ENCODE measurements at regions not wholly inside any gene's neighbourhood (a gene's known extent, or its start where the extent isn't known, plus 50 kb on each side); places are given as distances from the start of the nearest gene placed in this dataset.
"Not testable (repeated sequence)": the region's sequence is repeated elsewhere in the genome, so short reads cannot be mapped to it uniquely, and the experiment has no call there.

DNA sequence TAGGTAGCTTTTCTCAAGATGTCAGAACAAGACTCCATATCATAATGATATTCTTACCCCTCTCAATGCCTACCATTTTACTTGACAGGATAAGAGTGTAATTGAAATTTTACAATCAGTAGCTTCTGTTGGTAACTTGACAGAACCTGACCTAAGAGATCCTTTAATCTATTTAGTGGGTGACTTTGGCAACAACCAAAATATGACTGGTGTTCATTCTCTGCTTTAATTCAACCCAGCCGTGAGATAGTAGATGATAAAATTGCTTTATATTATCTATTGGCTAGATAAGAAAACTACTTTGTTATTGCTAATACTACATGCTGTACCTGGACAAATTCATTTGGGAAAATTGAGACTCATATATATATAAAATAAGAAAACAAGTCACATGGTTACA, 770.2 kb upstream of the NXPH2 start:
- intact Hi-C loops (cut with micrococcal nuclease), result no loop called here
- DNase-seq, result no peak
- no peaks in the 10 kb centered on the region for H3K36me3 ChIP-seq
- H3K9me3 ChIP-seq (replicated peaks), result no peaks in the 10 kb centered on the region
- no peak overlapping the region for H3K4me3 ChIP-seq
- H3K27ac ChIP-seq (replicated peaks), result no peak overlapping the region
- TF ChIP-seq, protein P1, sequence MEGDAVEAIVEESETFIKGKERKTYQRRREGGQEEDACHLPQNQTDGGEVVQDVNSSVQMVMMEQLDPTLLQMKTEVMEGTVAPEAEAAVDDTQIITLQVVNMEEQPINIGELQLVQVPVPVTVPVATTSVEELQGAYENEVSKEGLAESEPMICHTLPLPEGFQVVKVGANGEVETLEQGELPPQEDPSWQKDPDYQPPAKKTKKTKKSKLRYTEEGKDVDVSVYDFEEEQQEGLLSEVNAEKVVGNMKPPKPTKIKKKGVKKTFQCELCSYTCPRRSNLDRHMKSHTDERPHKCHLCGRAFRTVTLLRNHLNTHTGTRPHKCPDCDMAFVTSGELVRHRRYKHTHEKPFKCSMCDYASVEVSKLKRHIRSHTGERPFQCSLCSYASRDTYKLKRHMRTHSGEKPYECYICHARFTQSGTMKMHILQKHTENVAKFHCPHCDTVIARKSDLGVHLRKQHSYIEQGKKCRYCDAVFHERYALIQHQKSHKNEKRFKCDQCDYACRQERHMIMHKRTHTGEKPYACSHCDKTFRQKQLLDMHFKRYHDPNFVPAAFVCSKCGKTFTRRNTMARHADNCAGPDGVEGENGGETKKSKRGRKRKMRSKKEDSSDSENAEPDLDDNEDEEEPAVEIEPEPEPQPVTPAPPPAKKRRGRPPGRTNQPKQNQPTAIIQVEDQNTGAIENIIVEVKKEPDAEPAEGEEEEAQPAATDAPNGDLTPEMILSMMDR (IDR thresholded peaks at IDR 0.05; ENCODE audit: borderline replicate concordance), result no peak
- no peaks in the 10 kb centered on the region for H3K4me1 ChIP-seq
- H3K27me3 ChIP-seq (ENCODE audit: low read depth), result no peaks in the 10 kb centered on the region

DNA sequence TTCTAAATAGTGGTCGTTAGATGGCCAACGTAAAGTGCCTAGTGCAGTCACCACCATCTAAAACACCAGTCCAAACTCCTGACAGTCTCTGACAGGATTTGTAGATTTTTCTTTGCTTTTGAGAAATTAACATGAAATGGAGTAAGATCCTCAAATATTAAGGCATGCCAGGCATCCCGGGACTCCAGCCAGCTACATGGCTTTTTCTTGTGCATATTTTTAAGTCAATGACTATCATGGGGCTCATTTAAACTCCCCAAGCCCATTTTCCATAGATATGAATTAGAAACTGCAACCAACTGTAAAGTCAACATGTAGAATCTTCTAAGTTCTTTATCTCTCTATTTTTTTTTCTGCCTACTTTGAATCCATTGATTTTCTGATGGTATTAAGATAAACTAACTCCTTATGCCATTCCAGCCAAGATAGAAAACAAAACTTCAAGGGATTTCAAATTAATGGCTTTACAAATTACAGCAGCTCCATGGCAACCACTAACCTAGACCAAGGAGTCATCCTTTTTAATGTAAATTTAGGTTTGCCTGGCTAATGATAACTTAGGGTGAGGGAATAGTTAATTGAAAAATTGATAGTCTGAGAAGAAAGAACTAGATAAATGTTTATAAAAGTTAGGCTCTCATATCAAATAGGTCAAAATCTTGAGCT, 764.1 kb upstream of the NXPH2 start:
- Histone ChIP-seq H3K27me3 (ENCODE audit: low read depth) (no peaks in the 10 kb centered on the region), H3K36me3 (no peaks in the 10 kb centered on the region), H3K4me1 (no peaks in the 10 kb centered on the region), H3K9me3 (replicated peaks) (no peaks in the 10 kb centered on the region), H3K4me3 (no peak overlapping the region), H3K27ac (replicated peaks) (no peak overlapping the region)
- no peak for DNase-seq
- intact Hi-C loops (cut with micrococcal nuclease), result no loop called here
- TF ChIP-seq, protein P1 (IDR thresholded peaks at IDR 0.05; ENCODE audit: borderline replicate concordance), result no peak

DNA sequence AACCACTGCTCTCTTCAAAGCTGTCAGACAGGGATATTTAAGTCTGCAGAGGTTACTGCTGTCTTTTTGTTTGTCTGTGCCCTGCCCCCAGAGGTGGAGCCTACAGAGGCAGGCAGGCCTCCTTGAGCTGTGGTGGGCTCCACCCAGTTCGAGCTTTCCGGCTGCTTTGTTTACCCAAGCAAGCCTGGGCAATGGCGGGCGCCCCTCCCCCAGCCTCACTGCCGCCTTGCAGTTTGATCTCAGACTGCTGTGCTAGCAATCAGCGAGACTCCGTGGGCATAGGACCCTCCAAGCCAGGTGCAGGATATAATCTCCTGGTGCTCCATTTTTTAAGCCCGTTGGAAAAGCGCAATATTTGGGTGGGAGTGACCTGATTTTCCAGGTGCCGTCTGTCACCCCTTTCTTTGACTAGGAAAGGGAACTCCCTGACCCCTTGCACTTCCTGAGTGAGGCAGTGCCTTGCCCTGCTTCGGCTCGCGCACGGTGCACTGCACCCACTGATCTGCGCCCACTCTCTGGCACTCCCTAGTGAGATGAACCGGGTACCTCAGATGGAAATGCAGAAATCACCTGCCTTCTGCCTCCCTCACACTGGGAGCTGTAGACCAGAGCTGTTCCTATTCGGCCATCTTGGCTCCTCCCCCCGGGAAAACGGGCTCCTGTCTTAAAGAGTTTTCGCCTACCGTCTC, 758.3 kb upstream of the NXPH2 start:
- H3K27me3 ChIP-seq (ENCODE audit: low read depth); H3K4me3 ChIP-seq; H3K27ac ChIP-seq (replicated peaks); H3K36me3 ChIP-seq; intact Hi-C loops (cut with micrococcal nuclease); DNase-seq; H3K4me1 ChIP-seq: not testable (repeated sequence)
- peaks cover 12% of the 10 kb centered on the region for H3K9me3 ChIP-seq (replicated peaks)

DNA sequence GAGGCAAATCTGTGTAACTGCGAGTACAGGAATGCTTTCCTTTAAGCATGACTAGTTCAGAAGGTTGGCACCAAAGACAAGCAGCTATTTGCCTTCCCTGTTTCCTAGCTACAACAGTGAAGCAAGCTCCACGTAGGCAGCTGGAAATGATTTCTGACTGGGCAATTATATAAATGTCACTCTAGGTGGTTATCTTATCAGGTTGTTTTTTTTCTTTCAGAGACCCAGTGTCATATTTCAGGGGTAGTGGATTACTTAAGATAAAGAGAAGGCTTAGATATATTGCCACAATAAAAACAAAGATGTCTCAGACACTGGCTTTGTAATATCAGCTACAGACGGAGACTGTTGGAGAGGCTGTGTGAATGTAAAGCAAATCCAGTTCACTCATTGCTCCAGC, 748.9 kb upstream of the NXPH2 start:
- TF ChIP-seq, protein P1 (IDR thresholded peaks at IDR 0.05; ENCODE audit: borderline replicate concordance), result no peak
- Histone ChIP-seq H3K4me1 (no peaks in the 10 kb centered on the region), H3K36me3 (no peaks in the 10 kb centered on the region), H3K4me3 (no peak overlapping the region), H3K27me3 (ENCODE audit: low read depth) (no peaks in the 10 kb centered on the region), H3K9me3 (replicated peaks) (no peaks in the 10 kb centered on the region), H3K27ac (replicated peaks) (no peak overlapping the region)
- intact Hi-C loops (cut with micrococcal nuclease), result no loop called here
- DNase-seq, result no peak

DNA sequence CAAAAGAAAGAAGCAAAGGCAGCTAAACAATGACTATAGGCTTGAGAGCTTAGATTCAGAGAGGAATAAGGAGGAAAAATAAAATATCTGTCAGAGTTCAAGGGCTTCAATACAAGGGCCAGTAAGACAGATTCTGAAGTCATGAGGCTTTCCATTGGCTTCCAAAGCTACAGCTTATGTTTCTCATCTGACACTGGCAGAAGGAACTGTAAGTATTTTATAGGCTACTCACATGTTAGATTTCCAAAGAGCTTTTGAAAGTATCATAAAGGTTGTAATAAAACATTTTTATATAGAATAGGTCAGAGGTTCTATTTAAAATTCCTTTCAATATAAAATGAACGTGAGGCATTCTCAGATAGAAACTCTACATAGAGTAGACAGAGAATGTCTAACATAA, 746.6 kb upstream of the NXPH2 start:
- Histone ChIP-seq H3K9me3 (replicated peaks) (no peaks in the 10 kb centered on the region), H3K4me1 (no peaks in the 10 kb centered on the region), H3K27ac (replicated peaks) (no peak overlapping the region), H3K27me3 (ENCODE audit: low read depth) (no peaks in the 10 kb centered on the region), H3K4me3 (no peak overlapping the region), H3K36me3 (no peaks in the 10 kb centered on the region)
- TF ChIP-seq, protein P1 (IDR thresholded peaks at IDR 0.05; ENCODE audit: borderline replicate concordance), result no peak
- intact Hi-C loops (cut with micrococcal nuclease), result no loop called here
- no peak for DNase-seq

DNA sequence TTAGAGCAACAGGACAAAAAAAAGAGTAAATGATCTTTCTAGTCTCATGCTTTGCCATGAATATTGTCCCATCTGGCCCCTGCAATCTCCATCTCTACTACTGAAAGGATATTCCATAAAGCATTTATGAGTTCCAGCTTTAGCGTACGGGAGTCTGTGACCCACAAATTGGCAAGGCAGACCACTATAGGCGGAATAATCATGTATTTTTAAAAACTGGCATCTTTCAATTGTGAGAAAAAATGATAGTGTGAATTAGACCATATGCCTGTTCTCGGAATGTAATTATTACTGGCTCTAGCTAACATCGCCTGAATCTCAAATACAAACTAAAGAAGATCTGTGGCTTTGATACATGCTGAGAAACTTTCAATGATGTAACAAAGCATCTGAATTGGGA, 738.1 kb upstream of the NXPH2 start:
- H3K4me1 ChIP-seq, result no peaks in the 10 kb centered on the region
- no peak overlapping the region for H3K27ac ChIP-seq (replicated peaks)
- H3K27me3 ChIP-seq (ENCODE audit: low read depth), result no peaks in the 10 kb centered on the region
- DNase-seq, result no peak
- H3K4me3 ChIP-seq, result no peak overlapping the region
- H3K9me3 ChIP-seq (replicated peaks), result peaks cover 7% of the 10 kb centered on the region
- intact Hi-C loops (cut with micrococcal nuclease), result no loop called here
- H3K36me3 ChIP-seq, result no peaks in the 10 kb centered on the region
- TF ChIP-seq, protein P1 (IDR thresholded peaks at IDR 0.05; ENCODE audit: borderline replicate concordance), result no peak
